Superior temporal gyrus (tissue), 1 donor: ENCODE measurements at regions not wholly inside any gene's neighbourhood (a gene's known extent, or its start where the extent isn't known, plus 50 kb on each side); places are given as distances from the start of the nearest gene placed in this dataset.
A peak's percentile ranks its signal among the peaks of the same experiment; 100 is the strongest.
"Not testable (repeated sequence)": the region's sequence is repeated elsewhere in the genome, so short reads cannot be mapped to it uniquely, and the experiment has no call there.

Experiments used
- DNase-seq: peaks from one replicate; pipeline ENCODE4 v3.0.0-alpha.2; 2016; ENCODE audit errors: extremely low spot score

DNA sequence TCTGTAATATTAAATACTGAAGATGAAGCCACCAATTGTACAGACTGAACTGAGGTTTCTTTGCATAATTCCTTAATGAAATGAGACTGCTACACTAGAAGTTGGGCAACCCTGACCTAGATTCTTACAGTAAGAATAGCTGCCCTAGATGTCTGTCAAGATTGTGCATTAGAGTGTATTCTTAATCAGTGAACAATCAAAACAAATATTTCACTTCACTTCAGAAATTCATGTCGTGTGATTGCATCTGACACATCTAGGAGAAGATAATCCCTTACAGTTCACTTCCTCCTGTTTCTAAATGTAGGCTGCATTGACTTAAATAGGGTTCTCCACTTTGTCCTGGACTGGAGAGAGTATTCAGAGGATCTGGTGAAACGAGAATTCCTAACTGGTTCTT, 283.1 kb downstream of the HNRNPD start:
- no peak for DNase-seq

- DNase-seq = no peak
These were observed 289.0 kb downstream of the HNRNPD start for GRCh38 chr4:82084747-82085146.

DNA sequence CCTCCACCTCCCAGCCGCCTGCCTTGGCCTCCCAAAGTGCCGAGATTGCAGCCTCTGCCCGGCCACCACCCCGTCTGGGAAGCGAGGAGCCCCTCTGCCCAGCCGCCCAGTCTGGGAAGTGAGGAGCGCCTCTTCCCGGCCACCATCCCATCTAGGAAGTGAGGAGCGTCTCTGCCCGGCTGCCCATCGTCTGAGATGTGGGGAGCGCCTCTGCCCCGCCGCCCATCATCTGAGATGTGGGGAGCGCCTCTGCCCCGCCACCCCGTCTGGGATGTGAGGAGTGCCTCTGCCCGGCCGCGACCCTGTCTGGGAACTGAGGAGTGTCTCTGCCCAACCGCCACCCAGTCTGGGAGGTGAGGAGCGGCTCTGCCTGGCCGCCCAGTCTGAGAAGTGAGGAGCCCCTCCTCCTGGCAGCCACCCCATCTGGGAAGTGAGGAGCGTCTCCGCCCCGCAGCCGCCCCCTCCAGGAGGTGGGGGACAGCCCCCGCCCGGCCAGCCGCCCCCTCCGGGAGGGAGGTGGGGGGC, 296.3 kb downstream of the HNRNPD start:
- not testable (repeated sequence) for DNase-seq

GRCh38 chr4:82076809-82077208, 297.0 kb downstream of the HNRNPD start:
- no peak for DNase-seq

DNA sequence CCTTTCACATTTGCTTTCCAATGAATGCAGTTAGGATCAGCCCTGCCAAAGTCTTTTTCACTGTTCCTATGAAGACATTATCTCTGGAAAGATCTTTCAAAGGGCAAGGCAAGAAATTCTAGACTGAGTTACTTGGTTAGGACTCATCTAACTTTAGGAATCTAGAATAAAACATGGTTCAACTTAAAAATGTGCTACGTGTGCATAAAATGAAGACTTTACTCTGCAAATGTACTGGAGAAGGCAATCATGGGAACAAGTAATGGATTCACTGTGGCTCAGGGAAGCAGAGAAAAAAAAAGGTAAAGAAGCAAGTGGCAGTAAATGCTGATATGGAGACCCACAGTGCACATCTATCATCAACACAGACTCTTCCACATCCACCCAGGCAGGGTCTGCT, 297.4 kb downstream of the HNRNPD start:
- DNase-seq = no peak

GRCh38 chr4:82071951-82072350, 301.8 kb downstream of the HNRNPD start:
- DNase-seq = no peak

GRCh38 chr4:82069883-82070638, 303.7 kb downstream of the HNRNPD start:
- no peak for DNase-seq

DNA sequence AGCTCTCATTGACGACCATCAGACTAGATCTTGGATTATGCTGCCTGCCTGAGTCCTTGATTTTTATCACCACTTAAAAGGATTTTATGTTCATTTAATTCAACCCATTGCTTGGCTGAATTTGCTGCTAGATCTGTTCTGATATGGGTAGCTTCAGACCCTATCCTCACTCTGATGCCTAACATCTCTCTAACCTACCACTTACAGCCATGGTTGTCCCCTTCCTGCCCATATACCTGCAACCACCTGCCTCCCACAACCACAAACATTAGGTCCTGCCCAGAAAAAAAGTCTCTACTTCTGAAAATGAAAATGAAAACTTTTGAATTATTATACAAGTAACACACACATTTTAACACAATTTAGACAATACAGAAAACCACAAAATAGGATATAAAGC, 310.8 kb downstream of the HNRNPD start:
- DNase-seq = no peak

DNA sequence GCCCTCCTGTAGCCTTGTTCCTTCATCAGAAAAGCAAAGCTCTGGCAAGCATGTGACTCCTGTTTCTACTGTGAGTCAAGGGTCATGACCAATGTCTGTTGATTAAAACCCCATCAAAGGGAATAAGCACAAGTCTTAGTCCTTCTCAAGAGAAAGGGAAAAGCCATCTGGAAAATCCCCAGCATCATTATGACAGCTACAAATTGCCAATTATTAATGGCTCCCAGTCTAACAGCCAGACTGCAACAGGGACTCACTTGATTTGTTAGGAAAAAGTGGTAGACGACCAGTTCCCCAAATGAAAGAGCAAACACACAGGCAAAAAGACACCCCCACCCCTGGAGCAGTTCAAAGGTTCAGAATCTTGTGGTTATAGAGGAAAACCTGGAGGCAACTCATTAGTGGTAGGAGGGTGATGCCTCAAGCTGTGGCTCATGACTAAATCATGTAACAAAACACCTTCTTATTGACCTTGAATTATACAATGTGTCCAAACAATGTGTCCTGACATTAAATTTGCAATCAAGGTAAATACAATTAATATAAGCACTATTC, 315.7 kb downstream of the HNRNPD start:
- no peak for DNase-seq

DNA sequence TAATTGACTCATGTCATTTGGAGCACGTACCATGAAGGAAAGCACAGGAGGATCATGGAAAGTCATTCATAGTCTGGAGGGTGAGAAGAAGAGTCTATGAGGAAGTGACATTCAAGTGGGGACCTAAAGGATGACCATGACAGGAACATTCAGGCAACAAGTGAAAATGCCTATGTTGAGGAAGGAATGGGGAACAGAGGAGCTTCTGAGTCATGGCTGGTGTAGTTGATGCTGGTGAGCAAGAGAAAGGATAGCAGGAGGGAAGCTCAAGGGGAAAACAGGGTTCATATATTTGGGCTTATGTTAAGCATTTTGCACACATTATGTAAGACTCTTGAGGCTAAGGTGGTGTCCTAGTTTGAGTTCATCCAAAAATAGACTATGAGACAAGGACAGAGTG, 318.6 kb downstream of the HNRNPD start:
- no peak for DNase-seq

- DNase-seq = no peak
These were observed 320.4 kb downstream of the HNRNPD start for GRCh38 chr4:82053396-82053795.

DNA sequence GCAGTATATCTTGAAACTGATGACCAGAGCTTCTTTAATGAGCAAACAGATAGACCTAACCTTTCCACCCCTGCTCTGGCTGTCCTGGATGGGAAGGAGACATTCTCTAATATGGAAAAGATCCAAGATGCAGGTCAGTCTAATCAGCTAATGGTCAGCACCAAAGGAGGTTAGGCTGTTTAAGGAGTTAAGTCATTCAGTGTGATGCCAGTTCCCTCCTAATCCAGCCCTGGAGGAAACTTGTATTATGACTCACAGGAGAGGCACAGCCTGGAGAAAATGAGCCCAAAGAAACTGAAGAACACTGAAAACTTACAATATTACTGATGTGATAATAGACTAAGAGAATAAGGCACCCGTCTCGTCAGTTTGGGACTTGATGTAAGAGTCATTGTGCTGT, 323.0 kb downstream of the HNRNPD start:
- DNase-seq = no peak

GRCh38 chr4:82049294-82049693, 324.5 kb downstream of the HNRNPD start:
- no peak for DNase-seq

DNA sequence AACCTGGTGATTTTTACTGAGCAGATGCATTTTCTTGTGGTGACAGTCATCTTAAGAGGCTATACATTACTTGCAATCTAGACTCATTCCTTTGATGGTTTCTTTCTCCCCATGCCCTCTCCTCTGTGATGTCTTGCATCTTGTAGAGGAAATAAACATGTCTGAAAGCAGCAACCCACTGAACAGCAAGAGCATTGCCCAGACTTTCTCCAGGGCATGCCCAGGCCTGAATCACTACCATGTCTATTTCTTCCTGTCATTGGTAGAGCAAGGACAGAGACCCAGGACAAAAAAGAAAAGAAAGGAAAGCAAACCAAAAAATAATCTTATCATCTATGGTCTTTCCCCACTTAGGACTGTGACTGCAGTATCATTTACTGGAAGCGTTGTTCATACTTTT, 326.1 kb downstream of the HNRNPD start:
- no peak for DNase-seq

DNA sequence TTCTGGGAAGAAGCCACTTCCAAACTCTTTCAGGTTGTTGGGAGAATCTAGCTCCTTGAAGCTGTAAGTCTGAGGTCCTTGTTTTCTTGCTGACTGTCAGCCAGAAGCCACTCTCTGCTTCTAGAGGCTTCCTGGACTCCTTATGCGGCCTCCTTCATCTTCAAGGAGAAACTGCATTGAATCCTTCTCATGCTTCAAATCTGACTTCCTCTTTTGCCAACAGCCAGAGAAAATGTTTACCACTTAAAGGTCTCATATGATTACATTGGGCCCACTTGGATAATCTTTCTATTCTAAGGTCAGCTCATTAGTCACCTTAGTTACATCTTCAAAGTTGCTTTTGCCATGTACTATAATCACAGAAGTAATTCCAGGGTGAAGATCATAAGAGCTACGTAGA, 327.0 kb downstream of the HNRNPD start:
- no peak for DNase-seq

DNA sequence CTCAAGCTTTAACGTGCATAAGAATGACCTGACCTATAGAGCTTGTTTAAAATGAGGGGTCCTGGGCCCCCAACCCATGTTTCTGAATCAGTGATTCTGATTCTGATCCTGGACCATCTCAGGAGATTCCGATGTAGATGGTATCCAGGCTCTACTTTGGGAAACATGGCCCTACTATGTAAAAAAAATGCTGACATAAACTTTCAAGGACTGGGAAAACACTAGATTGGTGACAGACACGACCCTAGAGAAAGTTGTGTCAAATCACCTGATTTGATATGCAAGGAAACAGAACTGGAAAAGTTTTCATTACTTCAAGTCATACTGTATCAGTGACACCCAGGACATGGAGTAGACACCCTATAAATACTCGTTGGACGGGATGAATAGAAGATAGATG, 328.5 kb downstream of the HNRNPD start:
- no peak for DNase-seq

DNA sequence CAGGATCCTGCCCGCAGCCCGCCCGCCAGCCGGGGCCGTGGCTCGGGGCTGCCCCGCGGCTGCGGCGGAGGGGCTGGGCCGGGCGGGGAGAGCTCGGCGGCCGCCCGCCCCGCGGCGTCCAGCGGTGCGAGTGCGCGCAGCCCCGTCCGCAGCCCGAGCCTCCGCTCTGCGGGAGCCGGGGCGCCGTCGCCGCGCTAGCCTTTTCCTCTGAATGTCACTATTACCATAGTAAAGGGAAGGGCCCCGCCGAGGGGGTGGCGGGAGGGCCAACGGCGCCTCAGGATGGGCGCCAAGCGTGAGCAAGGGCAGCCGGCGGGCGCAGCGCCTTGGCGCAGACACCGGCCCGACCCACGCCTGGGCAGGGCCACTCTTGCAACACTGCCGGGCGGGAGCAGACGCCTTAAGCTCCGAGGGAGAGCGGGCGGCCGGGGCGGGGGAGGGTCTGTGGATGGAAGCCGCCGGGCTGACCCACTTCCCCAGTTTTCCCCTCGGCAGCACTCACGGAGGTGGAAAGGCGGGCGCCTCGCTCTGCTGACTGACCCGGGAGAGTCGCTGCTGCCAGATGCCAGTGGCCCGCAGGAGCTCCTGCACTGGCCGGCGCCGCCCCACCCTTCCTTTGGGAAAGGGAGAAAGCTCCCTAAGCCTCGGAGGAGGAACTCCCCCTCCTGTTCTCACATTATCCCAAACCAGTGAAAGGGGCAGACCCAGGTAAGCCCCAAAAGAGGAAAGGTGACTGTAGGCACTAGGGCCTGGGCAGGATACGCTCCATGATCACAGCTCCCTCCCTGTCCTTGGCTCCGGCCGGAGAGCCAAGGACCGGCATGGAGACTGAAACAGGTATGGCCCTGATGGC, 329.4 kb downstream of the HNRNPD start:
- peak; percentile 45 for DNase-seq

DNA sequence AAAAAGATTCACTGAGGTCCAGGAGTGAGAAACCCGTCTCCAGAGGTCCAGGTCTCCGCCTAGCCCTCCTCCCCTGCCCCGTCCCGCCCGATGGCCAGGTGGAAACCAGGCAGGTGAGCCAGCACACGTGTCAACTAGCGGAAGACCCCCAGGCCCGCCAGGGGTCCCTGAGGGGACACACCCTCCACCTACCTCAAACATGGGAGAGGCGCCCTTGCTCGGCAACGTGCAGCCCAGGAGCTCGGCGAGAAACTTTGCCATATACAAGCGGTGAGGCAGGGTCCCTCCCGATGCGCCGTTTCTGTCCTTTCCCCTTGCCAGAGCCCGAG, 330.0 kb downstream of the HNRNPD start:
- DNase-seq = no peak

- DNase-seq = no peak
These were observed 330.5 kb downstream of the HNRNPD start for GRCh38 chr4:82043081-82043808.

DNA sequence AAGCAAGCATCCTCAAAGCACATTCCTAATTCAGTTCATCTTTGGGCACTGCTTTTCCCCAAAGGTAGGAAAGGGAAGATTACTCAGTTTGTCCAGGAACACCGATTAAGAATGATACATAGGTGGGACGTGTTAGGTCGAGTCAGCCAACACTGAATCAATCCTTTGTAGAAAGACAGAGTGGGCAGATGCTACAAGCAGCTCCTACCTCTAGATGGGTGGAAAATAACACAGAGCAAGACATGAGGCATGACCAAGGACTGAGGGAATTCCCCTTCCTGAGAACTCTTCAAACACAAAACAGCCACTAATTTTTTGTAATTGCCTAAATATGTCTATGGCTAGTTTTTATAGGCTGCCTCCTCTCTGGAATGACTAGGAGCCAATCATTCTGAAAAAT, 331.7 kb downstream of the HNRNPD start:
- no peak for DNase-seq

DNA sequence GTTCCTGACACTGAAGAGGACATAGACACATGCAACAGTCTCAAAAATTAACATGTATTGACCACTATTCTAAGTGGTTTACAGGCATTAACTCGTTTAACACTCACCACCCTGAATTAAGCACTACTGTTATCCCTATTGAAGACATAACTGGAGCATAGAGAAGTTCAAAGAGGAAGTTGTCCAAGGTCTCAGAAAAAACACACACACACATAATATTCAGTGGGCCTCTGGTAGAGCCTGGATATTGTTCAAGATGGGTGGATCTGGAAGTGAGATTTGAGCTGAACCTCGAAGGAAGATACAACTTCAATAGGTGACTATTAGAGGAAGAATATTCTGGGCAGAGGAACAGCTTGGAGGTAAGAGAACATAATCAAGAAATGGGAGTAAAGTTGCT, 334.9 kb downstream of the HNRNPD start:
- no peak for DNase-seq

DNA sequence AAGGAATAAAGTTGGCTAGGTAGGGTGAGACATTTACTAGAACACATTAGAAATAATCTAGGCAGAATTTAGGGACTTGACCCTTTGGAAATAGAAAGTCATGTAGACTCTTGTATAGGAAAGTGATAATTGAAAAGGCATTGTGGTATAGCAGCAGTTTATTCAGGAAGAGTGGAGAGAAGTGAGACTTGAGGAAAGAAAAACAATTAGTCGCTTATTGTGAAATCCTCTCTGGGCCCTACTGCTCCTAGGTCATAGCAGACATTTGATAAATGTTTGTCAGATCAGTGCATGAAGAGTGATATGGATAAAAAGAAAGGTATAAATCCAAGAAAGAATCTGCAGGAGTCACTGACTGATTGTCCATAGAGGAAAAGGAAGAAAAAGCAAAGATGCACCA, 337.6 kb downstream of the HNRNPD start:
- DNase-seq = no peak
